Fibroblast of lung (primary cell): ENCODE measurements at regions not wholly inside any gene's neighbourhood (a gene's known extent, or its start where the extent isn't known, plus 50 kb on each side); places are given as distances from the start of the nearest gene placed in this dataset.

Source experiments
- CTCF ChIP-seq, 2 donors: IDR thresholded peaks in 1 of 2; conservative IDR thresholded peaks in 1 of 2; 1 replicate in 1 of 2; 2 replicates in 1 of 2; pipeline ENCODE4 v1.5.1; 2011 to 2012; ENCODE audit warnings: low read length in 2 of 2, control low read depth in 1 of 2, inconsistent platforms in 1 of 2, low read depth in 1 of 2, mild to moderate bottlenecking in 1 of 2
- EZH2 ChIP-seq: IDR thresholded peaks from 2 replicates; pipeline ENCODE4 v1.5.1; 2012; ENCODE audit warnings: low read length, control low read depth, mild to moderate bottlenecking; ENCODE audit errors: missing control alignments

- no peak for TF ChIP-seq CTCF (conservative IDR thresholded peaks at IDR 0.05 in 1 of 2, IDR thresholded peaks at IDR 0.05 in 1 of 2; ENCODE audit: low read depth in 1 of 2, low read length in 2 of 2)
- TF ChIP-seq EZH2, result no peak
Measured at GRCh38 chr13:93158565-93158964, 68.0 kb upstream of the GPC6 start.
